Activated CD8-positive, alpha-beta memory T cell treated with anti-CD3 and anti-CD28 coated beads, Interleukin-2, amount 10 ng/mL, durations not matched to agents 7 days and 5 days (primary cell): ENCODE measurements at regions not wholly inside any gene's neighbourhood (a gene's known extent, or its start where the extent isn't known, plus 50 kb on each side); places are given as distances from the start of the nearest gene placed in this dataset.
"Not testable (repeated sequence)": the region's sequence is repeated elsewhere in the genome, so short reads cannot be mapped to it uniquely, and the experiment has no call there.

ENCODE experiments used
- ATAC-seq: fragments of 150-1000 bp; cut with Tn5 transposase; one replicate; pipeline ENCODE4 v1.10.0; 2021; ENCODE audit warnings: moderate library complexity
- CTCF ChIA-PET: fragments of 350-600 bp; sonication (Branson Sonifier 250); formaldehyde crosslinking; loops from one replicate; lab custom pipeline; 2021; ENCODE audit warnings: antibody characterized with exemption; lab: Charles Lee
- DNase-seq: peaks from one replicate; pipeline ENCODE4 v3.0.0-alpha.2; 2020
- H3K27ac Mint-ChIP-seq: one replicate; pipeline ENCODE4 v1.8.0; 2021; ENCODE audit warnings: mild to moderate bottlenecking, mixed read lengths
- H3K27me3 Mint-ChIP-seq: one replicate; pipeline ENCODE4 v1.8.0; 2021; ENCODE audit warnings: mixed read lengths
- H3K36me3 Mint-ChIP-seq: one replicate; pipeline ENCODE4 v1.8.0; 2021; ENCODE audit warnings: mild to moderate bottlenecking, mixed read lengths
- H3K4me1 Mint-ChIP-seq: one replicate; pipeline ENCODE4 v1.8.0; 2021; ENCODE audit warnings: mixed read lengths
- H3K4me3 Mint-ChIP-seq: one replicate; pipeline ENCODE4 v1.8.0; 2021; ENCODE audit warnings: mild to moderate bottlenecking, moderate library complexity, mixed read lengths
- H3K9me3 Mint-ChIP-seq: one replicate; pipeline ENCODE4 v1.8.0; 2022; ENCODE audit warnings: low read depth, mixed read lengths

DNA sequence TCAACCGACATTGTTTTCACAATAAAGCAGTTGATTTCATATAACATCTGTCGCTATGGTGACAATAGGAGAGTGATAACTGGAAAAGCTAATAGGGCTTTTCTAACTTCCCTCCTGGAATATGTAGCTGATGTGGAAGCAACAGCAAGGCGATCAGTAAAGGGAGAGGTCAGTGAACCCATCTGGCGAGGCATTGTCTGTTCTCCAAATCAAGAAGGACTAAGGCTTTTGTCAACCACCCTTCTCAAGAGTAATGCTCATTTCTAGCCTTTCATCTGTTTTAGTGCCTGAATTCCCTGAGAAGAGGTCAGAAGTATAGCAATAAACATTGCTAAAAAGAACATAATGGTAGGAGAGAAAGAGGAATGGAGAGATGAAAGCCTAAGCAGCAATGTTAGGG, 201.3 kb downstream of the AKAP7 start:
- no peak for DNase-seq
- Mint-ChIP-seq H3K4me1 (no peaks in the 10 kb centered on the region), H3K27ac (no peak overlapping the region), H3K36me3 (no peaks in the 10 kb centered on the region), H3K9me3 (no peaks in the 10 kb centered on the region), H3K27me3 (no peaks in the 10 kb centered on the region), H3K4me3 (no peak overlapping the region)
- CTCF ChIA-PET = no interaction called here
- no peak for ATAC-seq

DNA sequence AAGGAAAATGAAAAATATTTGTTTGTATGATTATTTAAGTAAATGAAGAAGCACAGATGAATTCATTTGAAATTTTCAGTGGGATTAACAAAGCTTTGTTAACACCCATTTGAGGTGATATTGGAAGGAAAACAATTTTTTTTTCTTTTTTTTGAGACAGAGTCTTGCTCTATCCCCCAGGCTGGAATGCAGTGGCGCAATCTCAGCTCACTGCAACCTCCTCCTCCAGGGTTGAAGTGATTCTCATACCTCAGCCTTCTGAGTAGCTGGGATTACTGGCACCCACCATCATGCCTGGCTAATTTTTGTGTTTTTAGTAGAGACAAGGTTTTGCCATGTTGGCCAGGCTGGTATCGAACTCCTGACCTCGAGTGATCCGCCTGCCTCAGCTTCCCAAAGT, 211.6 kb downstream of the AKAP7 start:
- H3K27me3 Mint-ChIP-seq, ATAC-seq, CTCF ChIA-PET, H3K4me3 Mint-ChIP-seq, H3K27ac Mint-ChIP-seq, H3K36me3 Mint-ChIP-seq, DNase-seq, H3K9me3 Mint-ChIP-seq, H3K4me1 Mint-ChIP-seq: not testable (repeated sequence)

DNA sequence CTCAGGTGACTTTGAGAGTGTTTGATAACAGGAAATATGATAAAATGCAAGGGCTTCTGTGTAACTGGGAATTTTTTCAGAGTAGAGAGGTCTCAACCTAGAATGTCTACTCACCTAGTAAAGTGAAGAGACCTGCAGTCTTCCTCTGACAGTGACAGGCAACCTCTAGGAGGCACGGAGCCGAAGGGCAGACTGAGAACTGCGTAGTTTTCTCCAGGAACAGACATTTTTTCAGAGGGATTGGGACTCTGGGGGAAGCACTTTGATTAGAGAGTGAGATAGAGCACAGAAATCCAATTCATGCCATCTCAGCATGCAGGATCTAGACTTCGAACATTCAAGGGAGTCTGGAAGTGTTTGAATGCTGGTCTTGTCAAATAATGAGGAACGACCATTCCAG, 213.3 kb downstream of the AKAP7 start:
- Mint-ChIP-seq H3K4me1 (no peaks in the 10 kb centered on the region), H3K27ac (no peak overlapping the region), H3K9me3 (no peaks in the 10 kb centered on the region), H3K27me3 (no peaks in the 10 kb centered on the region), H3K36me3 (no peaks in the 10 kb centered on the region), H3K4me3 (no peak overlapping the region)
- ATAC-seq = no peak
- no peak for DNase-seq
- CTCF ChIA-PET = no interaction called here

DNA sequence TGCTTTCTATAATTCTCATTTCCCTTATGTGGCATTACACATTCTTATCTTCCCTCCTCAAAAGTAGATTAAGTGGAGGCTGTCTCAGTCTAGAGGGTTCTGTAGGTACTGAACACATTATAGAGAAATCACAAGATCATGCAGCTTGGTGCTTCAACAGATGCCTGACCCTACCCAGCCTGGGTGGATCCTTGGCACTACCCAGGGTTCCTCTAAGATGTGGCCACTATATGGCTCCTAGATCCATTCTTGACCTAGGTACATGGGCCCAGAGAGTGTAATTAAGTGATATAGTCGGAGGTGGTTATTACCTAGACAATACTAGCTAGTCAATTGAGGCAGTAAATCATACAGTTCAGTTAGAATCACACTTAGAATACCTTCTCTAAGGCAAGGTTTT, 213.9 kb downstream of the AKAP7 start:
- no peak overlapping the region for H3K27ac Mint-ChIP-seq
- no peaks in the 10 kb centered on the region for H3K4me1 Mint-ChIP-seq
- H3K36me3 Mint-ChIP-seq = no peaks in the 10 kb centered on the region
- CTCF ChIA-PET = no interaction called here
- H3K9me3 Mint-ChIP-seq = no peaks in the 10 kb centered on the region
- no peak overlapping the region for H3K4me3 Mint-ChIP-seq
- ATAC-seq (no peak), DNase-seq (no peak)
- H3K27me3 Mint-ChIP-seq = no peaks in the 10 kb centered on the region

DNA sequence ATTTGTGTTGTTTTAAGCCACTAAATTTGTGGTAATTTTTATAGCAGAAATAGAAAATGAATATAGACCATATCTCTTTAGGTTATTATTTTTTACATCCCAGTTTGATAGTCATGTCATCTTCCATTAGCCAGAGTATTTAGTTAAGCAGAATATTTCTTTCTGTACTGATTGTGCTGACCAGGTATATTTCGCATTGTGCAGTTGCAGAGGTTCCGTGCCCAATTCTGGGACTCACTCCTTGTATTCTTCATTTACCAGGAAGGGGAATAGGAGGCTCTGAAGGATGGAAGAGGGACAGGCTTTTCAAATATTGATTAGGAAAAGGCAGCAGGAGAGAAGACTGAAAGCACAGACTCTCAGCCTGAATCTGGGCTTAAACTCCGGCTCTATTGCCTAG, 217.8 kb downstream of the AKAP7 start:
- CTCF ChIA-PET = no interaction called here
- no peak overlapping the region for H3K27ac Mint-ChIP-seq

DNA sequence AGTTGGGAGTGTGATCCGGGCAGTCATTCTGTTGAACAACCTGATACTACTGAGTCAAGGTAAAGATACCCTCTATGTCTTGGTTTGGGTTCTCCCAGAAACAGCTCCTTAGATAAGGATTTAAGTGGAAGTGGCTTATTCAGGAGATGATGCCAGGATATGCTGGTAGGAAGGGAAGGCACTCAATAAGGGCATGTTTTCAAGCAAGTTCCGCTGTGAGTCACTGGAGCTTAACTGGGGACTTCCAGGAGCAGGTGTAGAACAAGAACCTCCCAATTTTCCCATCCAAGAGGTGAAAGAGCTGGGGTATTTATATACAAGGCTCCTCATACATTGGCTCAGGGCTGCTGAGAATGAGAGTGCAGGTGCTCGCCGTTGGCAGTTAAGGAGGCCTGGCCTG, 218.6 kb downstream of the AKAP7 start:
- no peak for DNase-seq
- CTCF ChIA-PET = no interaction called here
- H3K27ac Mint-ChIP-seq = no peak overlapping the region
- ATAC-seq = no peak
- H3K4me1 Mint-ChIP-seq = no peaks in the 10 kb centered on the region
- no peaks in the 10 kb centered on the region for H3K9me3 Mint-ChIP-seq
- H3K36me3 Mint-ChIP-seq = no peaks in the 10 kb centered on the region
- H3K27me3 Mint-ChIP-seq = no peaks in the 10 kb centered on the region
- no peak overlapping the region for H3K4me3 Mint-ChIP-seq

More for the DNA sequence above, 217.8 kb downstream of the AKAP7 start:
- Mint-ChIP-seq H3K9me3 (no peaks in the 10 kb centered on the region), H3K4me1 (no peaks in the 10 kb centered on the region), H3K4me3 (no peak overlapping the region), H3K36me3 (no peaks in the 10 kb centered on the region), H3K27me3 (no peaks in the 10 kb centered on the region)
- no peak for DNase-seq
- ATAC-seq = no peak

DNA sequence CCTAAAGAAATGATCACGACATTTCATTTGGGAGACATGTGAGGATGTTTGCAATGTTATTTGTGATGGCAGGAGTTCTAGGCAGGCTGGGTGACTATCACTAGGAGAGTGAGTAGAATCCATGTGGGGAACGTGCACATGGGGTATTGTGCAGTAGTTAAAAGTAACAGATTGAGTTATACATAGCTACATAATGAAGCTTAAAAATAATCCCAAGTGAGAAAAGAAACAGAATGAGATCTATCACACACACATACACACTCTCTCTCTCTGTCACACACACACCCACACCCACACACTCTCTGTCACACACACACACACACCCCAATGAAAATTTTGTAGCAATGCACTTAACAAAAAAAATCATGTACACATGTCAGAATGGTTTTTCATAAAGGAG, 218.7 kb upstream of the ARG1 start:
- Mint-ChIP-seq H3K9me3 (no peaks in the 10 kb centered on the region), H3K27me3 (no peaks in the 10 kb centered on the region), H3K36me3 (no peaks in the 10 kb centered on the region), H3K4me1 (no peaks in the 10 kb centered on the region), H3K27ac (no peak overlapping the region), H3K4me3 (no peak overlapping the region)
- no peak for ATAC-seq
- no peak for DNase-seq
- CTCF ChIA-PET = no interaction called here

DNA sequence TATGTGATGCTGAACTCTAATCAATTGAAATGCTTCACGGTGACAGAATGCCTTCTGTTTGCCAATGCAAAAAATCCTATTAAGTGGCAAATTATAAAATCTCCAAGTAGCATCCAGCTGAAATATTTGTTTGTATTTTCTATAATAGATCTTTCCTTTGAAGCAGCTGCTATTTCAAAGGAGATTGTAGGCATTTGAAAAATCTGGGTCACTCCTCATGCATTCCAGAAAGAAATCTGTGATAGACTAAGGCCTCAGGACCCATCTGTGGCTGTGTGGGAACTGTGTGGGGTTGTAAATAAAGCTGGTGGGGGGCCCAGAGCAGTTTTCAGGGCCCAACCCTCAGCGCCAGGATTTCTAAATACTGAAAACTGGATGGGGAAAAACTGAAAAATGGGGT, 216.9 kb upstream of the ARG1 start:
- Mint-ChIP-seq H3K9me3 (no peaks in the 10 kb centered on the region), H3K4me3 (no peak overlapping the region), H3K36me3 (no peaks in the 10 kb centered on the region), H3K27ac (no peak overlapping the region), H3K27me3 (no peaks in the 10 kb centered on the region), H3K4me1 (no peaks in the 10 kb centered on the region)
- CTCF ChIA-PET = no interaction called here
- ATAC-seq = no peak
- no peak for DNase-seq

DNA sequence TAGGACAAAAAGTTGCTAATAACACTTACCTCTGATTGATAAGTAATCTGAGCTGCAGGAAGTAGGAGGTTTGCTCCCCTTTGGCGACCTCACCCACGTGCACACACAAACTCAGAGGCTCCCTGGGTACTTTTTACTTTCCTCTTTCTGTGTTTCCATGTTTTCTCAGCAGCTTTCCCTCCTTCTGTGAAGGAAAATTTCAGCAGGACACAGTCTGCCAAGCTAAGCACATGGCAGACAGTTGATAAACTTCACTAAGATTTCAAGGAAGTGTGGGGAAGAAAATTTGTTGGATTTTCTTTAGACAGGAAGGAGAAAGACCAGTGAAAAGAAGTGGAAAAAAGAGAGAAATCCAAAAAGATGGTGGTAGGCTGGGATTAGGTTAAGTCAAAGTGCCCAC, 215.5 kb upstream of the ARG1 start:
- CTCF ChIA-PET = no interaction called here

DNA sequence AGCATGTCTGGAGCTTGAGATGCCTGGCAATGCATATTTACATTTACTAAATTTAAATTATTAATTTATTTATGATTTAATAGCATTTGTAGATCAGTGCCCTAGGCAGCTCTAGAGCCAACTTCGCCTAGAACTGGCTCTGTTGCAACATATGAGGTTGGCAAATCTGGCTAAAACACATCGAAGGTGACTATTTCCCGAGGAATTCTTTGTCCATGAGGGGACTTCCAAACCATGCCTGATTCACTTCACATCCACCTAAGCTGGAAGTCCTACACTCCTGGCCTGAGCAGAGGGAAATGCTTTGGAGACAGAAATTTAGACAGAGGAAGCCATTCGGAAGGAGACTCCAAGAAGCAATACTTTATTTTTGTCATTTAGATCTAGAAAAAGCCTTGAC, 211.0 kb upstream of the ARG1 start:
- H3K36me3 Mint-ChIP-seq = no peaks in the 10 kb centered on the region
- DNase-seq = no peak
- H3K4me1 Mint-ChIP-seq = peaks cover 2% of the 10 kb centered on the region
- no peak for ATAC-seq
- no peaks in the 10 kb centered on the region for H3K27me3 Mint-ChIP-seq
- no peak overlapping the region for H3K27ac Mint-ChIP-seq
- CTCF ChIA-PET = no interaction called here
- no peaks in the 10 kb centered on the region for H3K9me3 Mint-ChIP-seq
- H3K4me3 Mint-ChIP-seq = no peak overlapping the region

More for the DNA sequence above, 215.5 kb upstream of the ARG1 start:
- DNase-seq = no peak
- no peaks in the 10 kb centered on the region for H3K36me3 Mint-ChIP-seq
- no peak for ATAC-seq
- H3K4me1 Mint-ChIP-seq = no peaks in the 10 kb centered on the region
- no peaks in the 10 kb centered on the region for H3K9me3 Mint-ChIP-seq
- H3K27me3 Mint-ChIP-seq = no peaks in the 10 kb centered on the region
- no peak overlapping the region for H3K4me3 Mint-ChIP-seq
- H3K27ac Mint-ChIP-seq = no peak overlapping the region

DNA sequence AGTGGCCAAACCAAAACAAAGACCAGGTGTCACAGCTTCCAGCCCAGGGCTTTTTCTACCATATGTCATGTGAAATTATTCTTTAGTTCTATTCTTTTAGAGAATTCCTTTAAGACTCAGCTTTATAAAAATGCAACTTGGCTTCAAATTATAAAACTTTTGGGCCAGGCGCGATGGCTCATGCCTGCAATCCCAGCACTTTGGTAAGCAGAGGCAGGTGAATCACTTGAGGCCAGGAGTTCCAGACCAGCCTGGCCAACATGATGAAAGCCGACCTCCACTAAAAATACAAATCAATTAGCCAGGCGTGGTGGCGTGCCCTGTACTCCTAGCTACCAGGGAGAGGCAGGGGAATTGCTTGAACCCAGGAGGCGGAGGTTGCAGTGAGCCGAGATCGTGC, 210.3 kb upstream of the ARG1 start:
- H3K27me3 Mint-ChIP-seq = no peaks in the 10 kb centered on the region
- DNase-seq = no peak
- H3K36me3 Mint-ChIP-seq = no peaks in the 10 kb centered on the region
- CTCF ChIA-PET = no interaction called here
- H3K27ac Mint-ChIP-seq = no peak overlapping the region
- no peak for ATAC-seq
- H3K9me3 Mint-ChIP-seq = no peaks in the 10 kb centered on the region
- no peak overlapping the region for H3K4me3 Mint-ChIP-seq
- H3K4me1 Mint-ChIP-seq = peaks cover 2% of the 10 kb centered on the region

DNA sequence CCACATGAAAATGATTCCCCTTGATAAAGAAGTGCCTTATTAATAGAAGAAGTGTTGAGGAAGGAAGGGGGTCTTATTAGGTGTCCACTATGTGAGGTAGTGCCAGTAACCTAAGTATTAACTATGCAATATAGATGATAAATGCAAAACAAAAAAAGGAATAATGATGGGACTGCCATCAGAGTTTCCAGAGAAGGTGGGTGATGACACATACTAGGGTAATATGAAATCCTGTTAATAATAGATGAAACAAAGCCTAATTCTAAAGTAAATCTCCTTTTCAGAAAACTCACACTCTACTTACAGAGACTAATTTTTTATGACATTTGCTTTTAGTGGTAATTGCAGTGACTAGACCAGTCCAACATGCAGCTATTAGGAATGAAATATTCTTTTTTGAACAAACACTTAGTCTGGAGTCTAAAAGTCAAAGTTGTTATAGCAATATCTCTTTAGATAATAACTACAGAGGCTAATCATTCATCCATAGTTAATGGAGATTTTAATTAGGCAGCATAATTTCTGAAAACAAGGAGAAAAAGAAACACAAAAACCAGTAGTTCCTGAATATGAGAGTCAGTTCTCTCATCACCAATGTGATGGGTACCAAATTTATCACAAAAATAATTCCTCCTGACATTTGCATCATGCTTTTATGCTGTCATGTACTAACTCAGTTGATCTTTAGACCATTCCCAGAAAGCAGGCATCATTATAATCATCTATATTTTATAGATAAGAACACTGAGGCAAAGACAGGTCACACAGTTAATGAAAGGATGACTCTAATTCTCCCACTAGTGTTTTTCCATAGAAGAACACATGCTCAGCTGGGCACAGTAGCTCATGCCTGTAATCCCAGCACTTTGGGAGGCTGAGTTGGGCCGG, 208.8 kb upstream of the ARG1 start:
- Mint-ChIP-seq H3K4me1 (peaks cover 2% of the 10 kb centered on the region), H3K27ac (no peak overlapping the region), H3K27me3 (no peaks in the 10 kb centered on the region), H3K36me3 (no peaks in the 10 kb centered on the region), H3K9me3 (no peaks in the 10 kb centered on the region), H3K4me3 (no peak overlapping the region)
- DNase-seq (no peak), ATAC-seq (no peak)
- CTCF ChIA-PET = no interaction called here

DNA sequence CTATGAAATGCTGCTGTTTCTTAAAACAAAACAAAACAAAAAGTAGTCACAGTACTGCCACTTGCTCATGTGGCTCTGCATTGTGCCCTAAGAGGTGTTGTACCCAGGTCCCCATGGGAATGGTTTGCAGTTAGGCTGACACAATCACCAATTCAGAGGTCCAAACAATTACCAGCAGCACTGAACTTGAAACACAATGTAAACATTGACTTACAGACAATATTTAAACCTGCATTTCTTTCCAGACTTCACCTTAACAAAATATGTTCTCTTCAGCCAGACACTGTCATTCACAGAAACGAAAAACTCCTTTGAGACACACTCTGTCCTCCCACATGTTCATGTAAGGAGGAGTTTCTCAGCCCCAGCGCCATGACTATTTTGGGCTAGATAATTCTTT, 206.8 kb upstream of the ARG1 start:
- Mint-ChIP-seq H3K36me3 (no peaks in the 10 kb centered on the region), H3K27ac (no peak overlapping the region), H3K4me3 (no peak overlapping the region), H3K9me3 (no peaks in the 10 kb centered on the region), H3K27me3 (no peaks in the 10 kb centered on the region), H3K4me1 (peaks cover 2% of the 10 kb centered on the region)
- CTCF ChIA-PET = no interaction called here
- ATAC-seq = no peak
- DNase-seq = no peak

DNA sequence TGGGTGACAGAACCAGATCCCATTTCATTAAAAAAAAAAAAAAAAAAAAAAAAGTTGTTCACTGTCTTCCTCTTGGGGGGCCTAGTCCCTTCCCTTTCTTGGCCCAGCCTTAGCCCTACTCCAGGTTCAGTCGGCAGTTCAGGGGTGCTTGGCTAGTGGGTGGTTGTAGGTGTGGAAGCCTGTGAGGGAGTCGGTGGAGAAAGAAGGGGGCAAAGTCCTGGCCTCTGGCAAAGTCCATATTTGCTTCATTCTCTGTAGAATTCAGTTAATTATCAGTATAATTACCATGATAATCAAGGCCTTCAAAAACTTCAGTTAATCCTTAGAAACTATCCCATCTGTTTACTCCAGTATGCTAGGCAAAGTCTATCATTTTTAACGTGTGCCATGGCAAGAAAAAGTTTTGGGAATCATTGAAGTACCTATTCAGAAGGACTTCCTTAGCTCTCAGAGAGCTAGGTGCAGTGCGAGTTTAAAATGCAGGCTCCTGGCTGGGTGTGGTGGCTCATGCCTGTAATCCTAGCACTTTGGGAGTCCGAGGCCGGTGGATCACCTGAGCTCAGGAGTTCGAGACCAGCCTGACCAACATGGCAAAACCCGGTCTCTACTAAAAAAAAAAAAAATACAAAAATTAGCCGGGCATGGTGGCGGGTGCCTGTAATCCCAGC, 205.7 kb upstream of the ARG1 start:
- CTCF ChIA-PET = no interaction called here
- ATAC-seq = no peak
- Mint-ChIP-seq H3K4me3 (no peak overlapping the region), H3K9me3 (no peaks in the 10 kb centered on the region), H3K27me3 (no peaks in the 10 kb centered on the region), H3K27ac (no peak overlapping the region), H3K4me1 (peaks cover 2% of the 10 kb centered on the region), H3K36me3 (no peaks in the 10 kb centered on the region)
- DNase-seq = no peak
